Mammary epithelial cell (primary cell): ENCODE measurements at regions not wholly inside any gene's neighbourhood (a gene's known extent, or its start where the extent isn't known, plus 50 kb on each side); places are given as distances from the start of the nearest gene placed in this dataset.

Experiments
- EZH2 ChIP-seq: IDR thresholded peaks from 2 replicates; pipeline ENCODE4 v1.6.1; 2012; ENCODE audit warnings: low read length, inconsistent platforms, borderline replicate concordance
- TF ChIP-seq, protein P1 (sequence below), 2 donors: IDR thresholded peaks in 1 of 2; conservative IDR thresholded peaks in 1 of 2; 2 replicates each; pipeline ENCODE4 v1.5.1; 2011 to 2012; ENCODE audit warnings: inconsistent platforms in 2 of 2, low read length in 2 of 2, mild to moderate bottlenecking in 2 of 2, control low read depth in 1 of 2, low read depth in 1 of 2; ENCODE audit not compliant: insufficient read depth in 1 of 2; ENCODE audit errors: extremely low read depth in 1 of 2

- TF ChIP-seq, protein P1, sequence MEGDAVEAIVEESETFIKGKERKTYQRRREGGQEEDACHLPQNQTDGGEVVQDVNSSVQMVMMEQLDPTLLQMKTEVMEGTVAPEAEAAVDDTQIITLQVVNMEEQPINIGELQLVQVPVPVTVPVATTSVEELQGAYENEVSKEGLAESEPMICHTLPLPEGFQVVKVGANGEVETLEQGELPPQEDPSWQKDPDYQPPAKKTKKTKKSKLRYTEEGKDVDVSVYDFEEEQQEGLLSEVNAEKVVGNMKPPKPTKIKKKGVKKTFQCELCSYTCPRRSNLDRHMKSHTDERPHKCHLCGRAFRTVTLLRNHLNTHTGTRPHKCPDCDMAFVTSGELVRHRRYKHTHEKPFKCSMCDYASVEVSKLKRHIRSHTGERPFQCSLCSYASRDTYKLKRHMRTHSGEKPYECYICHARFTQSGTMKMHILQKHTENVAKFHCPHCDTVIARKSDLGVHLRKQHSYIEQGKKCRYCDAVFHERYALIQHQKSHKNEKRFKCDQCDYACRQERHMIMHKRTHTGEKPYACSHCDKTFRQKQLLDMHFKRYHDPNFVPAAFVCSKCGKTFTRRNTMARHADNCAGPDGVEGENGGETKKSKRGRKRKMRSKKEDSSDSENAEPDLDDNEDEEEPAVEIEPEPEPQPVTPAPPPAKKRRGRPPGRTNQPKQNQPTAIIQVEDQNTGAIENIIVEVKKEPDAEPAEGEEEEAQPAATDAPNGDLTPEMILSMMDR (conservative IDR thresholded peaks at IDR 0.05 in 1 of 2, IDR thresholded peaks at IDR 0.05 in 1 of 2; ENCODE audit: extremely low read depth in 1 of 2, insufficient read depth in 1 of 2, low read depth in 1 of 2, low read length in 2 of 2): no peak
- no peak for TF ChIP-seq EZH2
These were observed 85.4 kb downstream of the MAIP1 start for GRCh38 chr2:200040831-200041230.
